Ishikawa (cell line): ENCODE measurements at regions not wholly inside any gene's neighbourhood (a gene's known extent, or its start where the extent isn't known, plus 50 kb on each side); places are given as distances from the start of the nearest gene placed in this dataset.

Source experiments
- CEBPB ChIP-seq: IDR thresholded peaks from 2 replicates; pipeline ENCODE4 v1.6.1; 2012
- EGR1 ChIP-seq: IDR thresholded peaks from 2 replicates; pipeline ENCODE4 v1.6.1; 2012
- EP300 ChIP-seq: IDR thresholded peaks from 2 replicates; pipeline ENCODE4 v1.6.1; 2012; ENCODE audit warnings: borderline replicate concordance
- FOXM1 ChIP-seq: IDR thresholded peaks from 2 replicates; pipeline ENCODE4 v1.6.1; 2012; ENCODE audit warnings: low read depth, borderline replicate concordance
- NFIC ChIP-seq: IDR thresholded peaks from 2 replicates; pipeline ENCODE4 v1.6.1; 2012
- TAF1 ChIP-seq: IDR thresholded peaks from 2 replicates; pipeline ENCODE4 v1.6.1; 2012; ENCODE audit warnings: low read depth, mild to moderate bottlenecking
- TEAD4 ChIP-seq: IDR thresholded peaks from 2 replicates; pipeline ENCODE4 v1.6.1; 2012
- YY1 ChIP-seq: IDR thresholded peaks from 2 replicates; pipeline ENCODE4 v1.6.1; 2012; ENCODE audit warnings: low read depth
- TF ChIP-seq, protein P1 (sequence below): IDR thresholded peaks from 2 replicates; pipeline ENCODE4 v1.6.1; 2012; ENCODE audit warnings: low read depth, mild to moderate bottlenecking
- TF ChIP-seq, protein P2 (sequence below): IDR thresholded peaks from 2 replicates; pipeline ENCODE4 v1.6.1; 2012

DNA sequence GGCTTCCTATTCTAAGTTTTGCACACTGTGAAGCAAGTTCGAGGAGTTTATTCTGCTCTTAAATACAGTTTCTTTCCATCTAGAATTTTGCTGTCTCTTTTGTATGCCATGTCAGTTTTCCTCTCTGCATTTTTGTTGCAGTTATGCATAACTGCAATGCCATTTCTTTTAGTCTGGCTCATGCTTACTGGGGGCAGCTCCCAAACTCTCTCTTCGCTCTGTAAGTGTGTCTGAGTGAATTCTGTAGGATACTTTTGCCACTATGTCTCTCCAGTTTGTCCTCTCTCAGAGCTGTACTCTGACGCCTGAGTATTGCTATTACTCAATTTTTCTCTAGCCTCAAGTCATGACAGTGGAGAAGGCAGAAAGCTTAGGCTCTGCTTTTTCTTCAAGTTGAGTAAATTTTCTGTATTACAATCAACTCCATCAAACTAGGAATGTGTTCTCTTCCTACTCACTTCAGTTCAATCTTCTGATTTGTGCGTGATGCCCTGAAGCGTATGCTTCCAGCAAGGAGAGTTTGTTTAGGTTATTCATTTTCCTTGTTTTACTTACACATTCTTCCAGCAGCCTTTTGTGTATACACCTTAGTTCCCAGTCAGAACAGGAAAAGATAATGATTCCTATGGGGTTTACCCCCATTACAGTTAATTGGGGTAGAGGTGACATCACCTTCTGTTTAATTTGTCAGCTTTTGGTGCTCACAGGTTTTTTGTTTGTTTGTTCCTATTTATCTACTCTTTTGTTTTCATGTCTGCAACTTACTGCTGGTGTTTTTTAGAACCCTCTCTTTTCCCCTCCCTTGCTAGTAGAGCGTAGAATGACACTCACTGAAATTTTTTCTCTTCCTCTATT is 430.9 kb downstream of the BCKDHB start:
- TF ChIP-seq, protein P1, sequence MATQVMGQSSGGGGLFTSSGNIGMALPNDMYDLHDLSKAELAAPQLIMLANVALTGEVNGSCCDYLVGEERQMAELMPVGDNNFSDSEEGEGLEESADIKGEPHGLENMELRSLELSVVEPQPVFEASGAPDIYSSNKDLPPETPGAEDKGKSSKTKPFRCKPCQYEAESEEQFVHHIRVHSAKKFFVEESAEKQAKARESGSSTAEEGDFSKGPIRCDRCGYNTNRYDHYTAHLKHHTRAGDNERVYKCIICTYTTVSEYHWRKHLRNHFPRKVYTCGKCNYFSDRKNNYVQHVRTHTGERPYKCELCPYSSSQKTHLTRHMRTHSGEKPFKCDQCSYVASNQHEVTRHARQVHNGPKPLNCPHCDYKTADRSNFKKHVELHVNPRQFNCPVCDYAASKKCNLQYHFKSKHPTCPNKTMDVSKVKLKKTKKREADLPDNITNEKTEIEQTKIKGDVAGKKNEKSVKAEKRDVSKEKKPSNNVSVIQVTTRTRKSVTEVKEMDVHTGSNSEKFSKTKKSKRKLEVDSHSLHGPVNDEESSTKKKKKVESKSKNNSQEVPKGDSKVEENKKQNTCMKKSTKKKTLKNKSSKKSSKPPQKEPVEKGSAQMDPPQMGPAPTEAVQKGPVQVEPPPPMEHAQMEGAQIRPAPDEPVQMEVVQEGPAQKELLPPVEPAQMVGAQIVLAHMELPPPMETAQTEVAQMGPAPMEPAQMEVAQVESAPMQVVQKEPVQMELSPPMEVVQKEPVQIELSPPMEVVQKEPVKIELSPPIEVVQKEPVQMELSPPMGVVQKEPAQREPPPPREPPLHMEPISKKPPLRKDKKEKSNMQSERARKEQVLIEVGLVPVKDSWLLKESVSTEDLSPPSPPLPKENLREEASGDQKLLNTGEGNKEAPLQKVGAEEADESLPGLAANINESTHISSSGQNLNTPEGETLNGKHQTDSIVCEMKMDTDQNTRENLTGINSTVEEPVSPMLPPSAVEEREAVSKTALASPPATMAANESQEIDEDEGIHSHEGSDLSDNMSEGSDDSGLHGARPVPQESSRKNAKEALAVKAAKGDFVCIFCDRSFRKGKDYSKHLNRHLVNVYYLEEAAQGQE = no peak
- TF ChIP-seq YY1 = no peak
- TF ChIP-seq, protein P2, sequence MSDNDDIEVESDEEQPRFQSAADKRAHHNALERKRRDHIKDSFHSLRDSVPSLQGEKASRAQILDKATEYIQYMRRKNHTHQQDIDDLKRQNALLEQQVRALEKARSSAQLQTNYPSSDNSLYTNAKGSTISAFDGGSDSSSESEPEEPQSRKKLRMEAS = no peak
- TF ChIP-seq EP300 = no peak
- TF ChIP-seq TEAD4 = no peak
- TF ChIP-seq EGR1 = no peak
- no peak for TF ChIP-seq CEBPB
- TF ChIP-seq NFIC = no peak
- TF ChIP-seq FOXM1 = no peak
- TF ChIP-seq TAF1 = no peak
